ENCODE measurements at regions not wholly inside any gene's neighbourhood (a gene's known extent, or its start where the extent isn't known, plus 50 kb on each side); places are given as distances from the start of the nearest gene placed in this dataset.

GRCh38 chr6:169326067-169326799, 72.6 kb upstream of the THBS2 start:
- TF ChIP-seq CTCF (IDR thresholded peaks at IDR 0.05; ENCODE audit: low read depth, low read length) = peak; percentile 38
- TF ChIP-seq EZH2phosphoT487 (IDR thresholded peaks at IDR 0.05; ENCODE audit: low read depth) = no peak

All from OCI-LY3 (cell line).